ENCODE measurements at regions not wholly inside any gene's neighbourhood (a gene's known extent, or its start where the extent isn't known, plus 50 kb on each side); places are given as distances from the start of the nearest gene placed in this dataset.

- DNase-seq (ENCODE audit: low spot score): no peak
- no peak for TF ChIP-seq CTCF (IDR thresholded peaks at IDR 0.05; ENCODE audit: extremely low read depth, missing control alignments)
Measured at GRCh38 chrY:21267164-21267563, 244.0 kb upstream of the RBMY1B start.

DNA sequence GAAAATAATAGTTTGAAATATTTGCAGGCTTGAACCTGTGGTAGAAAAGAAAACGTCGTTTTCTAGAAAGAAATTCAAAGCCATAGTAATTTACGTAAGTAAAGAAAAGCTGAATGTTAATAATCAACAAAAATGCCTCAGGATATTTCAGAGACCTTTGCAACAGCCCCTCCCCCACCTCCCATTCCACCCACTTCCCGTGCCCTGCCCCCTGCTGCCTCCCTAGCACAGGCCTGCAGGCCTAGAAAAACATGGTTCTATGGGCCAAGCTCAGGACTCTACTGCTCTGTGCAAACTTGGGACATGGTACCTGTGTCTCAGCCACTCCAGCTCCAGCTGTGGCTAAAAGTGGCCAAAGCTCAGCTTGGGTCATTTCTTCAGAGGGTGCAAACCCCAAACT lies 223.4 kb upstream of the RBMY1B start:
- no peak for TF ChIP-seq CTCF (IDR thresholded peaks at IDR 0.05; ENCODE audit: extremely low read depth, missing control alignments)
- no peak for DNase-seq (ENCODE audit: low spot score)

DNA sequence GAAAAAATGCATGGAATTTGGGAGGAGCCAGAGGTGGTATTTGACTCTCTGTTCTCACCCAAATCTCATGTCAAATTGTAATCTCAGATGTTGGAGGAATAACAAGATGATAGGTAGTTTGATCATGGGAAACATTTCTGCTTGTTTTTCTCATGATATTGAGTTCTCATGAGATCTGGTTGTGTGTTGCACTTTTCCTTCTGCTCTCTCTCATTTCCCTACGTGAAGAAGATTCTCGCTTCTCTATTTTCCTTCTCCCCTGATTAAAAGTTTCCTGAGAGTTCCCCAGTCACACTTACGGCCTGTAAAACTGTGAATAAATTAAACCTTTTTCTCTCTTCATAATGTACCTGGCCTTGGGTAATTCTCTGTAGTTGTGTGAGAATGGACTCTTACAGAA lies 222.2 kb upstream of the RBMY1B start:
- TF ChIP-seq CTCF (IDR thresholded peaks at IDR 0.05; ENCODE audit: extremely low read depth, missing control alignments): no peak
- DNase-seq (ENCODE audit: low spot score): no peak

- no peak for DNase-seq (ENCODE audit: low spot score)
Measured at GRCh38 chrY:21295206-21295605, 215.9 kb upstream of the RBMY1B start.

GRCh38 chrY:21302278-21302677 lies 208.9 kb upstream of the RBMY1B start:
- peak; percentile 8 for DNase-seq (ENCODE audit: low spot score)
- TF ChIP-seq CTCF (IDR thresholded peaks at IDR 0.05; ENCODE audit: extremely low read depth, missing control alignments): no peak

More at GRCh38 chrY:21295206-21295605, 215.9 kb upstream of the RBMY1B start:
- TF ChIP-seq CTCF (IDR thresholded peaks at IDR 0.05; ENCODE audit: extremely low read depth, missing control alignments): no peak

DNA sequence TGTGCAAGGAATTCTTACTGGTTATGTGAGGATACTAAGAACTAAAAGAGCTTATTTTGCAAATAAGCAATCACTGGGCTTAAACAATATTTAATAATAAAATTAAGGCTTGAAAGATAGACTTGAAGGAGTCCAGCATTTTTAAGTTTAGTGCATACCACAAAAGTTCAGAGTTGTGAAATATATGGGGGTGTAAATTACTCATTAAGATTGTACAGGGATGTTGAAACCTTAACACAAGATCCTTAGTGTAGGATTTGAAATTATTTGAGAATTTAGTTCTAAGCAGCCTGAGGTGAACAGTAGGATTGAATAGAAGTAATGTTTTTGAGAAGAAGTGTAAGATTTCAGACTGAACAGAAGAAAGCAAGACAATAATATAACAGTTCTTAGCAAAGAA lies 195.8 kb upstream of the RBMY1B start:
- DNase-seq (ENCODE audit: low spot score): no peak
- TF ChIP-seq CTCF (IDR thresholded peaks at IDR 0.05; ENCODE audit: extremely low read depth, missing control alignments): no peak
